ENCODE measurements at regions not wholly inside any gene's neighbourhood (a gene's known extent, or its start where the extent isn't known, plus 50 kb on each side); places are given as distances from the start of the nearest gene placed in this dataset.

GRCh38 chr7:94324380-94325121, 70.1 kb upstream of the COL1A2 start:
- no peak for DNase-seq

GRCh38 chr7:94325122-94325475, 69.6 kb upstream of the COL1A2 start:
- no peak for DNase-seq

GRCh38 chr7:94330269-94331020, 64.2 kb upstream of the COL1A2 start:
- DNase-seq, result no peak

GRCh38 chr7:94332571-94332970, 62.1 kb upstream of the COL1A2 start:
- DNase-seq, result no peak

- no peak for DNase-seq
Measured at GRCh38 chr7:94333810-94334209, 60.9 kb upstream of the COL1A2 start.

GRCh38 chr7:94335586-94335985, 59.1 kb upstream of the COL1A2 start:
- DNase-seq, result no peak

- no peak for DNase-seq
Measured at GRCh38 chr7:94336009-94336408, 58.7 kb upstream of the COL1A2 start.

- no peak for DNase-seq
Measured at GRCh38 chr7:94338921-94339371, 55.7 kb upstream of the COL1A2 start.

- DNase-seq, result no peak
Measured at GRCh38 chr7:94344826-94345225, 49.9 kb upstream of the COL1A2 start.

All from central memory CD4-positive, alpha-beta T cell (primary cell).